Prostate gland (tissue), 2 donors: ENCODE measurements at regions not wholly inside any gene's neighbourhood (a gene's known extent, or its start where the extent isn't known, plus 50 kb on each side); places are given as distances from the start of the nearest gene placed in this dataset.

ENCODE experiments used
- DNase-seq: peaks from one replicate; pipeline ENCODE4 v3.0.0-alpha.2; 2019; ENCODE audit warnings: low spot score
- H3K27ac ChIP-seq, 2 donors: fragments of 200-600 bp; sonication (generic); 2 replicates each; pipeline ENCODE4 v1.5.1; 2017 to 2019
- H3K27me3 ChIP-seq: fragments of 200-600 bp; sonication (generic); replicated peaks from 2 replicates; pipeline ENCODE4 v1.5.1; 2019; ENCODE audit not compliant: insufficient read depth
- H3K36me3 ChIP-seq, 2 donors: fragments of 200-600 bp; sonication (generic); 1 replicate in 1 of 2; 2 replicates in 1 of 2; pipeline versions ENCODE4 v1.5.1 to v1.8.1; 2017 to 2019
- H3K4me1 ChIP-seq: fragments of 200-600 bp; sonication (generic); replicated peaks from 2 replicates; pipeline ENCODE4 v1.5.1; 2019
- H3K4me3 ChIP-seq, 2 donors: fragments of 200-600 bp; sonication (generic); 2 replicates each; pipeline ENCODE4 v1.5.1; 2017 to 2019
- H3K9me3 ChIP-seq: fragments of 200-600 bp; sonication (generic); 2 replicates; pipeline ENCODE4 v1.5.1; 2017
- POLR2A ChIP-seq: fragments of 450-650 bp; IDR thresholded peaks from one replicate; pipeline ENCODE4 v1.6.1; 2016; ENCODE audit warnings: antibody characterized with exemption, mild to moderate bottlenecking
- POLR2AphosphoS5 ChIP-seq: sonication (generic); formaldehyde crosslinking; IDR thresholded peaks from one replicate; pipeline ENCODE4 v1.6.1; 2017; ENCODE audit warnings: antibody characterized with exemption
- WGBS: methylation state at CpG from one replicate; pipeline ENCODE4 v1.1.5; 2018; 5-methylcytosine and 5-hydroxymethylcytosine counted together
- intact Hi-C: fragments of 100-400 bp; cut with DNase I; formaldehyde crosslinking; loops from one replicate; pipeline ENCODE4 v1.14.2; 2022
- TF ChIP-seq, protein P1 (sequence below), 4 experiments: fragments of 200-600 bp in 2 of 4; fragments of 450-650 bp in 2 of 4; sonication (generic) in 2 of 4; IDR thresholded peaks; 1 replicate in 3 of 4; 2 replicates in 1 of 4; pipeline ENCODE4 v1.5.1; 2016 to 2019; ENCODE audit warnings: antibody characterized with exemption in 4 of 4, mild to moderate bottlenecking in 2 of 4, moderate library complexity in 2 of 4

DNA sequence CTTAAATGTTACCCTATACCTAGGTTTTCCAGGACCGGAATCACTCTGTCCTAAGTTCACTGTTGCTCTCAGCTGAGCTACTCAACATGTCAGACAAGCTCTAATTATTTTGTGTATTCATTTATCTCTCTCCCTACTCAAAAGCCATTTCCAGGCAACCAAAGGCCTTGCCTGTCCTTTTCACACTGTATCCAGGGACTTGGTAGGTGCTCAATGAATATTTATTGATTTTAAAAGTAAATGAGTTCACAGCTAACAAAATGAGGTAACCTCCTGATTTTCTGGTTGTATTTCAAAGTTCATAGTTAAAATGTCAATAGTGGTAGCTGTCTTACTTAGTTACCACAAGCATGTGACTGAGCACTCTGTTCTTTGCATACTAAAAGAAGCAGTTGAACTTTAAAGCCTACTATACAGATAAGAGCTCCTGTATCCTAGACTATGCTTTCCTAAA lies 522.2 kb downstream of the ACTL7B start:
- TF ChIP-seq, protein P1, sequence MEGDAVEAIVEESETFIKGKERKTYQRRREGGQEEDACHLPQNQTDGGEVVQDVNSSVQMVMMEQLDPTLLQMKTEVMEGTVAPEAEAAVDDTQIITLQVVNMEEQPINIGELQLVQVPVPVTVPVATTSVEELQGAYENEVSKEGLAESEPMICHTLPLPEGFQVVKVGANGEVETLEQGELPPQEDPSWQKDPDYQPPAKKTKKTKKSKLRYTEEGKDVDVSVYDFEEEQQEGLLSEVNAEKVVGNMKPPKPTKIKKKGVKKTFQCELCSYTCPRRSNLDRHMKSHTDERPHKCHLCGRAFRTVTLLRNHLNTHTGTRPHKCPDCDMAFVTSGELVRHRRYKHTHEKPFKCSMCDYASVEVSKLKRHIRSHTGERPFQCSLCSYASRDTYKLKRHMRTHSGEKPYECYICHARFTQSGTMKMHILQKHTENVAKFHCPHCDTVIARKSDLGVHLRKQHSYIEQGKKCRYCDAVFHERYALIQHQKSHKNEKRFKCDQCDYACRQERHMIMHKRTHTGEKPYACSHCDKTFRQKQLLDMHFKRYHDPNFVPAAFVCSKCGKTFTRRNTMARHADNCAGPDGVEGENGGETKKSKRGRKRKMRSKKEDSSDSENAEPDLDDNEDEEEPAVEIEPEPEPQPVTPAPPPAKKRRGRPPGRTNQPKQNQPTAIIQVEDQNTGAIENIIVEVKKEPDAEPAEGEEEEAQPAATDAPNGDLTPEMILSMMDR (IDR thresholded peaks at IDR 0.05) = no peak
- TF ChIP-seq POLR2A = no peak
- no peak for TF ChIP-seq POLR2AphosphoS5
- intact Hi-C loops = no loop called here
- Histone ChIP-seq H3K9me3 (no peaks in the 10 kb centered on the region), H3K4me1 (no peaks in the 10 kb centered on the region), H3K4me3 (no peak overlapping the region), H3K36me3 (no peaks in the 10 kb centered on the region), H3K27ac (no peak overlapping the region), H3K27me3 (no peaks in the 10 kb centered on the region)
- DNase-seq = no peak
- WGBS = 84% methylated on average over 1 of the region's 1 CpG

DNA sequence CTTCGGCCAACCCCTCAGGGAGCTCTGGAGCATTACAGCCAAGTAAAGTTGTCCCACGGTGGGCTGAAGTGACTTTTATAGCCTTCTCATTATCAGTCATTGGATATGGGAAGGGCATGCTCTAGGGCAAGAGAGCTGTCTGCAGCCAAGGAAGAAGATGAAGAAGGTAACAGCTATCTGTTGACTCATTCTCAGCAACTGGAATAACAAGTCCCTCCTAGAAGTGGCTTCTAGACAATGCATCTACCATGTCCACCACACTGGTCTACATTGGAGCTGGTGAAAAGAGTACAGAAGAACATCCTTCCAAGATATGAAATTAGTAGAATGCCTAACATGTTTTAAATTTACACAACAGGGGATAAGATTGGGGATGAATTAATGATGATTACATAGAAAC lies 524.2 kb downstream of the ACTL7B start:
- 54% methylated on average over 2 of the region's 2 CpGs for WGBS
- Histone ChIP-seq H3K4me3 (no peak overlapping the region), H3K36me3 (no peaks in the 10 kb centered on the region), H3K27me3 (no peaks in the 10 kb centered on the region), H3K4me1 (no peaks in the 10 kb centered on the region), H3K27ac (no peak overlapping the region), H3K9me3 (no peaks in the 10 kb centered on the region)
- TF ChIP-seq, protein P1 (IDR thresholded peaks at IDR 0.05) = no peak
- TF ChIP-seq POLR2A (no peak), POLR2AphosphoS5 (no peak)
- intact Hi-C loops = no loop called here
- DNase-seq = no peak

DNA sequence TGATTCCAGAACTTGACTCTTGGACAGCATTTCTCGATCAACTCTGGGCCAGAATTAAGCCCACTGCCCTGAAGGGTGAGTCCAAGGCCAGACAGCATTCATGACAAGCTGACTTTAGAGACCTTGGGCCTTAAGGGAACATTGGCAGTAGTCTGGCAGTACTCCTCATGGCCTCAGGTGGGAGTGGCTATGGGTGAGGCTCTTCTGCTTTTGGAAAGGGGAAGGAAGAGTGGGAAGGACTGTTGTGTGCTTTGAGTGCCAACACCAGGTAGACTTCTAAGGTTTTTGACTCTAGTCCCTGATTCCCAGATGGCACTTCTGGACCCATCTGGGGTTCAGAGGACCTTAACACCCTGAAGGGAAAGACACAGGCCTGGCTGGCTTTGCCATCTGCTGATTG lies 530.4 kb downstream of the ACTL7B start:
- Histone ChIP-seq H3K27ac (no peak overlapping the region), H3K4me3 (no peak overlapping the region), H3K36me3 (no peaks in the 10 kb centered on the region), H3K27me3 (no peaks in the 10 kb centered on the region), H3K4me1 (no peaks in the 10 kb centered on the region), H3K9me3 (no peaks in the 10 kb centered on the region)
- 71% methylated on average over 1 of the region's 1 CpG for WGBS
- no peak for DNase-seq
- TF ChIP-seq POLR2A (no peak), POLR2AphosphoS5 (no peak)
- TF ChIP-seq, protein P1 (IDR thresholded peaks at IDR 0.05) = no peak
- intact Hi-C loops = no loop called here

DNA sequence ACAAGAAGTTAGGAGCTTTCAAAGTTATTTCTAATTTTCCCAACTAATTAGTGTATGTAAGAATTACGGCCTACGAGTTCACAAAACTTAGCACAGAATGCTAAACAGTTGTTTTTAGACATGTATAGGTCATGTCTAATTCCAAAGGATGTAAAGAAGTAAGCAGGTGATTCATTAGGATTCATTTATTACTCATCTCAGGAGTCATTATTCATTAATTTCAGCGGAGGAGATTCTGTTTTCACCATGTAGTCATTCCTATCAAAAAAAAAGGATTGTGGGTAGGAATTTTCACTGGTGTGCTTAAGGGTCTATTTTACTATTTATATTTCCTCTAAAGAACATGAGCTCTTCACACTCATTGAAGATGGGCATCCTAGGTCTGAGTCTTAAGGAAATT lies 532.2 kb downstream of the ACTL7B start:
- TF ChIP-seq POLR2A (no peak), POLR2AphosphoS5 (no peak)
- TF ChIP-seq, protein P1 (IDR thresholded peaks at IDR 0.05) = no peak
- Histone ChIP-seq H3K36me3 (no peaks in the 10 kb centered on the region), H3K27me3 (no peaks in the 10 kb centered on the region), H3K4me1 (no peaks in the 10 kb centered on the region), H3K27ac (no peak overlapping the region), H3K9me3 (no peaks in the 10 kb centered on the region), H3K4me3 (no peak overlapping the region)
- DNase-seq = no peak
- 95% methylated on average over 3 of the region's 3 CpGs for WGBS
- intact Hi-C loops = no loop called here

DNA sequence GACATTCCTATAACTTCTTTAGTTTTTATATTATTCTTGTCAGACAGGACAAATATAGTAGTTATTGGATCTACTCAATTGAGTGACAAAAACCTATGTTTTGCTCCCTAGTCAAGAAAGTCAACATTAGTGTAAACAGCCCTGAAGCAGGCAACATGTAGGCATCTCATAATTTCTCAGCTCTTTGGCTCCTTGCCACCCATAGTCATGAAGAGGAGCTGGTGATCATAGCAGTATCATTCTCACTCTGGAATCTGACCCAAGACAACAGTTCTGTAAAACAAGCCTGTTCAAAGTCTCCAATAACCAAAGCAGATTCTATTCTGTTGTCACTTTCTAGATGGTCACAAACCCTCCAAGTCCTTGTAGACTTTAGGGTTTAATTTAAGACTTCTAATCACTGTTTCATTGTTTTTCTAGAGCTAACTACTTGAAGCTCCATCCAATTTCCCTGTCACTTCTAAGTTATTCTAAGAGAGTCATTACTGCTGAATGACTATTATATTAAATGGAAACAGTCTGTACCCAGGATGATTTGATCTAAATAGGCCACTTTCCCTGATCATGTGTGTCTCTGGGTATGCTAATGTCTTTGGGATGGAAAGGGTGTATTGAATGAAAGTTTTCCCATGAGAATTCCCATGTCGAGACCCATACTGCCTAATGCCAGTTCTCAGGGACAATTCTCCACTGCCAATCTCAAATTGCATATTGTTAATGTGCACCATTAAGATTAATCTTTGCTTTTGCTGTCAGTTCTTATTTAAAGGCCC lies 533.3 kb downstream of the ACTL7B start:
- Histone ChIP-seq H3K27me3 (no peaks in the 10 kb centered on the region), H3K27ac (no peak overlapping the region), H3K4me1 (no peaks in the 10 kb centered on the region), H3K36me3 (no peaks in the 10 kb centered on the region), H3K4me3 (no peak overlapping the region), H3K9me3 (no peaks in the 10 kb centered on the region)
- no peak for DNase-seq
- no peak for TF ChIP-seq POLR2A
- no peak for TF ChIP-seq POLR2AphosphoS5
- TF ChIP-seq, protein P1 (IDR thresholded peaks at IDR 0.05) = no peak
- WGBS = 58% methylated on average over 1 of the region's 1 CpG
- intact Hi-C loops = no loop called here
